Peyer's patch (tissue), 4 donors: ENCODE measurements at regions not wholly inside any gene's neighbourhood (a gene's known extent, or its start where the extent isn't known, plus 50 kb on each side); places are given as distances from the start of the nearest gene placed in this dataset.

ENCODE experiments used
- CTCF ChIP-seq, 6 experiments: fragments of 450-650 bp in 4 of 6; fragments of 200-600 bp in 2 of 6; sonication (generic) in 1 of 6; IDR thresholded peaks; one replicate each; pipeline ENCODE4 v1.5.1; 2017 to 2019; ENCODE audit warnings: antibody characterized with exemption in 6 of 6, mild to moderate bottlenecking in 3 of 6, moderate library complexity in 1 of 6
- POLR2A ChIP-seq, 2 donors: fragments of 450-650 bp; IDR thresholded peaks; one replicate each; pipeline ENCODE4 v1.5.1; 2017; ENCODE audit warnings: antibody characterized with exemption in 2 of 2, mild to moderate bottlenecking in 2 of 2, moderate library complexity in 2 of 2

GRCh38 chr6:54448617-54449016, 140.4 kb downstream of the TINAG start:
- TF ChIP-seq CTCF (IDR thresholded peaks at IDR 0.05) = no peak
- no peak for TF ChIP-seq POLR2A (IDR thresholded peaks at IDR 0.05)
